Vagina (tissue), 2 donors: ENCODE measurements at regions not wholly inside any gene's neighbourhood (a gene's known extent, or its start where the extent isn't known, plus 50 kb on each side); places are given as distances from the start of the nearest gene placed in this dataset.

Experiments used
- DNase-seq, 2 donors: peaks; one replicate each; pipeline ENCODE4 v3.0.0-alpha.2; 2017; ENCODE audit errors: extremely low spot score in 2 of 2
- H3K27ac ChIP-seq: fragments of 200-600 bp; sonication (generic); one replicate; pipeline ENCODE4 v1.5.1; 2019
- H3K27me3 ChIP-seq: fragments of 200-600 bp; sonication (generic); one replicate; pipeline ENCODE4 v1.5.1; 2019
- H3K36me3 ChIP-seq, 2 donors: fragments of 200-600 bp; sonication (generic); one replicate each; pipeline ENCODE4 v1.5.1; 2017 to 2019
- H3K4me1 ChIP-seq: fragments of 200-600 bp; sonication (generic); one replicate; pipeline ENCODE4 v1.5.1; 2019
- H3K4me3 ChIP-seq, 2 donors: fragments of 200-600 bp; sonication (generic); 1 replicate in 1 of 2; 2 replicates in 1 of 2; pipeline ENCODE4 v1.5.1; 2016 to 2019
- H3K9me3 ChIP-seq: fragments of 200-600 bp; sonication (generic); one replicate; pipeline ENCODE4 v1.5.1; 2019
- POLR2A ChIP-seq, 2 donors: fragments of 450-650 bp; IDR thresholded peaks; one replicate each; pipeline ENCODE4 v1.6.1; 2017; ENCODE audit warnings: antibody characterized with exemption in 2 of 2, mild to moderate bottlenecking in 2 of 2, moderate library complexity in 2 of 2
- POLR2AphosphoS5 ChIP-seq, 2 donors: sonication (generic); formaldehyde crosslinking; IDR thresholded peaks; one replicate each; pipeline ENCODE4 v1.9.0; 2017; ENCODE audit warnings: antibody characterized with exemption in 2 of 2, mild to moderate bottlenecking in 2 of 2, low read depth in 1 of 2; ENCODE audit not compliant: insufficient read depth in 1 of 2
- intact Hi-C: fragments of 100-400 bp; cut with DNase I; formaldehyde crosslinking; loops from one replicate; pipeline ENCODE4 v1.15.1; 2023
- TF ChIP-seq, protein P1 (sequence below), 3 experiments: fragments of 450-650 bp in 2 of 3; fragments of 200-600 bp in 1 of 3; sonication (generic) in 1 of 3; IDR thresholded peaks; one replicate each; pipeline ENCODE4 v1.5.1; 2017 to 2019; ENCODE audit warnings: antibody characterized with exemption in 3 of 3, mild to moderate bottlenecking in 2 of 3, moderate library complexity in 2 of 3

DNA sequence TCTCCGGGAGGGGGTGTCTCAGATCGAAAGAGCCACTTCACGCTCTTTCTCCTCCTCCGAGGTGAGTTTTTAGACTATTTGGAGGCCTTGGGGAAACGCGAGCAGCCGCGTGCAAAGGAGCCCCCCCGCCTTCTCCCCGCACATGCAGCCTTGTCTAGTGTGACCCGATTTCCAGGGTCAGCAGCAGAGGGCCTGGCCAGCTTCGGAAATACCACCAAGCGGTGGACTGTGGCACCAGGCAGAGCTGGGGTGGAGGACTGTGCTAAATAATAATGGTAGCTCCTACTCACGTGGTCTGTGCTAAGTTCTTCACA, 79.3 kb upstream of the BCOR start:
- peak overlapping the region; percentile 80 for H3K27ac ChIP-seq
- intact Hi-C loops: no loop called here
- TF ChIP-seq, protein P1, sequence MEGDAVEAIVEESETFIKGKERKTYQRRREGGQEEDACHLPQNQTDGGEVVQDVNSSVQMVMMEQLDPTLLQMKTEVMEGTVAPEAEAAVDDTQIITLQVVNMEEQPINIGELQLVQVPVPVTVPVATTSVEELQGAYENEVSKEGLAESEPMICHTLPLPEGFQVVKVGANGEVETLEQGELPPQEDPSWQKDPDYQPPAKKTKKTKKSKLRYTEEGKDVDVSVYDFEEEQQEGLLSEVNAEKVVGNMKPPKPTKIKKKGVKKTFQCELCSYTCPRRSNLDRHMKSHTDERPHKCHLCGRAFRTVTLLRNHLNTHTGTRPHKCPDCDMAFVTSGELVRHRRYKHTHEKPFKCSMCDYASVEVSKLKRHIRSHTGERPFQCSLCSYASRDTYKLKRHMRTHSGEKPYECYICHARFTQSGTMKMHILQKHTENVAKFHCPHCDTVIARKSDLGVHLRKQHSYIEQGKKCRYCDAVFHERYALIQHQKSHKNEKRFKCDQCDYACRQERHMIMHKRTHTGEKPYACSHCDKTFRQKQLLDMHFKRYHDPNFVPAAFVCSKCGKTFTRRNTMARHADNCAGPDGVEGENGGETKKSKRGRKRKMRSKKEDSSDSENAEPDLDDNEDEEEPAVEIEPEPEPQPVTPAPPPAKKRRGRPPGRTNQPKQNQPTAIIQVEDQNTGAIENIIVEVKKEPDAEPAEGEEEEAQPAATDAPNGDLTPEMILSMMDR (IDR thresholded peaks at IDR 0.05): no peak
- TF ChIP-seq POLR2A (IDR thresholded peaks at IDR 0.05) (no peak), POLR2AphosphoS5 (IDR thresholded peaks at IDR 0.05; ENCODE audit: insufficient read depth in 1 of 2, low read depth in 1 of 2) (no peak)
- H3K4me1 ChIP-seq: peaks cover 29% of the 10 kb centered on the region
- DNase-seq: no peak
- H3K9me3 ChIP-seq: no peaks in the 10 kb centered on the region
- H3K36me3 ChIP-seq: no peaks in the 10 kb centered on the region
- H3K27me3 ChIP-seq: no peaks in the 10 kb centered on the region
- peak overlapping the region; percentile 54 to 59 for H3K4me3 ChIP-seq

DNA sequence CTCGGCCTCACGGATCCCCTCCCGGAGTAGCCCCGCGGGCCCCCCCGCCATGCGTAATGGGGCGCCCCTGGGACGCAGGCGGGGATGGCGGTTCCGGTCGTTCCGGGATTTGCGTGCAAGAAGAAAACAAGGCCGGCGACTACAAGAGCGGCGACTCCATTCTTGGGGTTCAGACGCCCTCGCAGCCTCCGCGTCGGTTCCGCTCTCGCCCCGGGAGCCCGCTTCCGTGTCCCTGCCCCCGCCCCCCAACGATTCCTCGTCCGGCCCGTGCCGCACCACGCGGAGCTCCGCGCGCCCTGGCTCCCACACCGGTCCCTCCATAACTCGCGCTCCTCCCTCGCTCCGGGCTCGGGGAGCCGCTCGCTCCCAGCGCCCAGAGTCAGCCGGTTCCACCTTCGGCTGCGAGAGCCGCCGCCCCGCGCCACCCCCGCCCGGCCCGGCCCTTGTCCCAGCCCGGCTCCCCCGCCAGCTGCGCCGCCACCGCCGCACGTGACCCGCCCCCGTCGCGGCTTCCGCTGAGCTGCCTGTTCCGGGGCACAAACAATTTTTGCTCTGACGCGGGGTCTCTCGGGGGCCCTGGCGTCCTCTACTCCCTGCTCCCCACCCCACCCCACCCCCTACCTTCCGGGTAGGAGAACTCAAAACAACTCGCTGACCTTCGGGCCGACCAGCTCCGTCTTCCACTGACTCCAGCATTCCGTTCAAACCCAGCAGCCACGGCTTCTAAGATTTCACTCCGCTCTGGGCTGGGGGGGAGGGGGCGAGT, 78.8 kb upstream of the BCOR start:
- H3K36me3 ChIP-seq: no peaks in the 10 kb centered on the region
- no peaks in the 10 kb centered on the region for H3K27me3 ChIP-seq
- peak overlapping the region; percentile 80 for H3K27ac ChIP-seq
- H3K4me3 ChIP-seq: peak overlapping the region; percentile 54 to 59
- H3K4me1 ChIP-seq: peaks cover 29% of the 10 kb centered on the region
- peak in 1 of 2 donors; percentile 2 for TF ChIP-seq POLR2AphosphoS5 (IDR thresholded peaks at IDR 0.05; ENCODE audit: insufficient read depth in 1 of 2, low read depth in 1 of 2)
- TF ChIP-seq, protein P1 (IDR thresholded peaks at IDR 0.05): no peak
- intact Hi-C loops: no loop called here
- no peaks in the 10 kb centered on the region for H3K9me3 ChIP-seq
- DNase-seq: peak in 1 of 2 donors; percentile 95

DNA sequence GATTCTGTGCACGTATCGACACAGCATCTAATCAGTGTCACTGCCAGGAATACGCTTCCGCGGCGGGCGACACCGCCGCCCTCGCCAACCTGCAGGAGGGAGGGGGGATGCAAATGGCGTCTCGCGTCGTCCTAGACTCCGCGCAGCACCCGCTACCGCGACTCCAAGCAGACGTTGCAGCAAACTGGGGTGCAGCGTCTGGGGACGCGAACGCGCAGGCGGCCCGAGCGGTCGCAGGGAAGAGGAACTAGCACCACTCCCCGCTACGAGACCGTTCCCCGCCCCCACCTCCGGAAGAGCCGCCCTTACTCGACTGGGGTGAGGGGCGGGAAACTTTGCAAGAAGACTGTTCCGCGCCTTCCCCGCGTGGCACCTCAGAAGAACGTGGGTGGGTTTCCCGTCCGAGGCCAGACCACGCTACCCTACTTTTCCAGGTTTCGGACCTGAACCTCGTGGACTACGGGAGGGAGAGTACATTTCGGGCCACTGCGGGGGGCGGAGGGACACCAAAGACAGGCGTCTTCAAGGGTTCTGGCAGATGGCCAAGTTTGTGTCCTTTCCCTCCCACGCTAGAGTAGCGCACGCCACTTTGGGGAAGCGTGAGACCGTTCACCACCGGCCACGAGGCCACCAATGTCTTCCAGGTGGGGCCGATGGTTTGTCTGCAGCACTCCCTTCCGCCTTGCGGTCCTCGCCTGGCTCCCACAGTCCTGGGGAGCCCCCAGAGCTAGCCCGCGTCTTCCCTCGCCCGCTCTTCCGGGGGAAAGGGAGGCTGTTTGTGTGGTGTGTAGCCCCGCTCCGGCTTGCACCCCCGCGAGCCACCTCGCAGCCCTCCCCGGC, 78.0 kb upstream of the BCOR start:
- Histone ChIP-seq H3K27ac (peak overlapping the region; percentile 80), H3K4me1 (peaks cover 29% of the 10 kb centered on the region), H3K27me3 (no peaks in the 10 kb centered on the region), H3K4me3 (peak overlapping the region; percentile 54 to 59), H3K9me3 (no peaks in the 10 kb centered on the region), H3K36me3 (no peaks in the 10 kb centered on the region)
- intact Hi-C loops: no loop called here
- peak in 1 of 2 donors; percentile 84 for DNase-seq
- TF ChIP-seq, protein P1 (IDR thresholded peaks at IDR 0.05): no peak
- TF ChIP-seq POLR2AphosphoS5 (IDR thresholded peaks at IDR 0.05; ENCODE audit: insufficient read depth in 1 of 2, low read depth in 1 of 2) (peak in 1 of 2 donors; percentile 65), POLR2A (IDR thresholded peaks at IDR 0.05) (no peak)

DNA sequence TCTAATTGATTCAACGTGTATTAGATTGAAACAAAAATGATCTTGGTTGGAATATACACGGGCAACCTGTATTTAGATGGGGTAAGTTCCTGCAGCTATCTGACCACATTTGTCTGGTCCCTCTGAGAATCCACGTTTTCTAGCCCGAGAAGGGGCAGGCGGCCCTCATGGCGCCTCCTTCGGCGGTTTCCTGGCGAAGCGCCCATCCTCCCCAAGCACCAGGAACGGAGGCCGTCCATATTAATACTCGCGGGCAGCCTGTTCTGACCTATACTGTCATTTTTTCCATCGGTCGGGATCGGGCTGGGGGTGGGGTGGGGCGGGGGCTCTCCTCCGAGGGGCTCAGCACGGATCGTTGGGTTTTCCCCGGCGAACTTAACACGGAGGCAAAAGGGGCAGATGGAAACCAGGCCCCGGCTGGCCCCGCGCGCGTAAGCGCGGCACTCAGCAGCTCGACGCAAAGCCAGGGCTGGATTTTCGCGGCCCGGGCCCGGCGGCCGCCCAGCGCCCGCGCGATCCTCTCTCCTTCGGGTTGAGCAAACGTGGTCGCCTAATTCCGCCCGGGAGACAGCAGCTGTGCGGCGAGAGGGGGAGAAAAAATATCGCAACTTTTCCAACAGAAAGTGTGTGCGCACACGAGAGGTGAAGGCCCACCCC, 77.2 kb upstream of the BCOR start:
- Histone ChIP-seq H3K4me1 (peaks cover 29% of the 10 kb centered on the region), H3K4me3 (peak overlapping the region; percentile 54 to 59), H3K36me3 (no peaks in the 10 kb centered on the region), H3K9me3 (no peaks in the 10 kb centered on the region), H3K27ac (peak overlapping the region; percentile 80), H3K27me3 (no peaks in the 10 kb centered on the region)
- no peak for DNase-seq
- TF ChIP-seq, protein P1 (IDR thresholded peaks at IDR 0.05): no peak
- no peak for TF ChIP-seq POLR2AphosphoS5 (IDR thresholded peaks at IDR 0.05; ENCODE audit: insufficient read depth in 1 of 2, low read depth in 1 of 2)
- intact Hi-C loops: loop anchor here (5.0 kb wide), 2 partner anchors 68 to 88 kb away; no protein-coding TSS in a partner anchor
